ENCODE measurements at regions not wholly inside any gene's neighbourhood (a gene's known extent, or its start where the extent isn't known, plus 50 kb on each side); places are given as distances from the start of the nearest gene placed in this dataset.

DNA sequence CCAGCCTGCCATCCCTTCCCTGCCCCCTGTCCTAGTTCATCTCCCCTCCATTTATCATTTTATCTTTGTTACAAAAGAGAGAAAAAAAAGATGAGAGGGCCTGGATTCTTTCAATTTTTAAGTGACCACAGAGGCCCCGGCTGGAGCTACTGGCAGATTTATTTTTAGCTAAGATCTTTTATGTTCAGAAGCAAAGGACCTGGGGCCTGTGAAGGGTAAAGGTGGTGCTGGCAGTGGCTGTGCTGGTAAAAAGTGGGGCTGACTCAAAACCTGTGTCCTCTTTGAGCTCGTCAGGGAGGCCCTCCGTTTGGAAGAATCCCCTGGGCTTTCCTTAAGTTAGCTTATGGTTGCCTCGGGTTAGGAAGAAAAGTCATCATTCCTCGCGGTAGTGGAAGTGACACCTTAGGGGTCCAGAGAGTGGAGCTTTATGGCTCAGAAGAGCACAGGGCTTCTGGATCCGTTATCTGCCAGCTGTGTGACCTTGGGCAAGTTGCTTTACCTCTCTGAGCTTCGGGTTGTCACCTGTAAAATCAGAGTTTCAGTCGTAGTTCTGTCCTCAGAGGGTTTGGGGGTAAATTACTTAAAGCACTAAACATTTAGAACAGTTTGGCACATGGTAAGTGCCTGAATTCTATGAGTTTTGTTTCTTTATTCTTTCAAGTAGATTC lies 923.8 kb upstream of the EEF2KMT start:
- DNase-seq, result no peak

DNA sequence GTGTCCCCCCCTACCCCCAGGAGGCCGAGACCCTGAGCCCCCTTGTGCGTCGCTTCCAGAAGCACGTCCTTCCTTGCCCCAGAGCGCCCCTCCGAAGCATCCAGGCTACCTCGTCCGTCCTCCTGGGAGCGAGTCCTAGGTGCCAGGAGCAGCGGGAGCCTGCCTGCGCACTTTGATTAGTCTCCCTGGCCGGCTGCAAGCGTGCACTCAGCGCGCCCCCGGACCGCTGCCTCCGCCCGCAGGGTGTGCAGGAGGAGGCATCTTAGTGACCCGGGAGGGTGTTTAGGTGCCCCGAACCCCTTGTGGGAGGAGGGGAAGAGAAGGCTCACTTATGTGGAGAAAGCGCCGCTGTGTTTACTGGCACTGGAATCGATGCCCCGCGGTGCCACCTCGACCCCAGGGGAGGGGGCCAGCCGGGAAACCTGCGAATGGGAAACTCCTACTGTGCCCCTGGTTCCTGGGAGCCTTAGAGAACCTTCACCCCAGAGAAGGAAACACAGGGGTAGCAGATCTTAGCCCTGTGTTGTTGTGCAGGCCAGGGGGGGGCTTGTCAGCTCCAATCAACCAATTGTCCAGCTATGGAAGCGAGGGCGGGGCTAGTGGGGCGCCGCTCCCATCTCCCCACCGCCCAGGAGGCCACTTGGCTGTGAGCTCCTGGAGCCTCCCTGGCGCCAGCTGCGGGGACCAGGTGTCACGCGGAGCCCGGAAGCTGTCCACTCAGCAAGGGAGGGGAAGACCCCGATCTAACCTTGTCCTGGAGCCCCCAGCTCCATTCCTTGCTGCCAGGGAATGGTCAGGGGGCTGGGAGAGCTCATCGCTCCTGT lies 922.8 kb upstream of the EEF2KMT start:
- DNase-seq, result no peak

DNA sequence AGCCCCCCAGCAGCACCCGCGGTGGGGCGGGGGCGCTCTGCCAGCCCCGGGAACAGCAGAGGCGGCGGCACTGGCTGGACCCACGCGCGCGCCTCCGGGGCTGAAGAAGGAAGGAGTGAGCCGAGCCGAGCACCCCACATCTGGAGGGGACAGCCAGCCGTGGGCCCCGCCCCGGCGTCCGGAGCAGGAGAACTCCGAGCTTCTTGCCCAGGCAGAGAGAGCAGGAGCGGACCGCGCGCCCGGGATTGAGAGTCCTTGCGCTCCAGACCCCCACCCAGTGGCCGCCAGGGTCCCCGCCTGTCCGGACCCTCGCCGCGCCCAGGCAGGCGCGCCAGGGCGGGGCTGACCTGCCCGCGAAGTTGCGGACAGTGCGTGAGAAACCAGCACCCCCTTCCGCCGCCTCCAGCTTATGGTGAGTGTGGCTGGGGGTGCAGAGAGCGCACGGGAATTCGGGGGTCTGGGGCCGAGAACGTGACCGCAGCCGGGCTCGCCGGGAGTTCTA lies 921.9 kb upstream of the EEF2KMT start:
- no peak for DNase-seq

DNA sequence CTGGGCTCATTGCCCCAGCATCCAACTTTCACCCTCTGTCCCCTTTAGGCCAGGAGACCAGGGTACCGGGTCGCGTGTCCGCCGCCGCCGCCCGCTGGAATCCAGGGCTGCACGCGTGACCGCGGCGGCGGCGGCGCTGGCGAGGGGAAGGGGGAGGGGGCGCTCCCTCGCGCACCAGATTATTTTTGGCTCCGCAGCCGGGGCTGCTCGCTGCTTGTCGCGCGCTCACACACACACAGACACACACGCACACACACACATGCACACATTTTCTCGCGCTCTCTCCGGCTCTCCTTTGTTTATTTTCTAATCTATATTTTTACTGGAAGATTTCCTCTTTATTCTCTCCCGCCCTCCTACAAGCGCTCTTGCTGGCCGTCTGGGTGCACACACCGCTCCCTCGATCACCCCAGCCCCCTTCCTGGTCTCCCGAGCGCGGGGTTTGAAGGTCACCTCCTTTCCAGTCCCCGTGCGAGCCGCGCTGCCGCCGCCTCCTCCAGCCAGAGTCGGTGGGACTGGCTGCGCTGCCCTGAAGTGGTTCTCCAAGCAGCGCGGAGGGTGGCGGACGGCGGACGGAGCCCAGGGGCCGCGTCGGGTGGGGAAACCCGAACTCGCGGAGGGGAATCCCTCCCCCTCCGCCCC lies 921.4 kb upstream of the EEF2KMT start:
- DNase-seq, result no peak

DNA sequence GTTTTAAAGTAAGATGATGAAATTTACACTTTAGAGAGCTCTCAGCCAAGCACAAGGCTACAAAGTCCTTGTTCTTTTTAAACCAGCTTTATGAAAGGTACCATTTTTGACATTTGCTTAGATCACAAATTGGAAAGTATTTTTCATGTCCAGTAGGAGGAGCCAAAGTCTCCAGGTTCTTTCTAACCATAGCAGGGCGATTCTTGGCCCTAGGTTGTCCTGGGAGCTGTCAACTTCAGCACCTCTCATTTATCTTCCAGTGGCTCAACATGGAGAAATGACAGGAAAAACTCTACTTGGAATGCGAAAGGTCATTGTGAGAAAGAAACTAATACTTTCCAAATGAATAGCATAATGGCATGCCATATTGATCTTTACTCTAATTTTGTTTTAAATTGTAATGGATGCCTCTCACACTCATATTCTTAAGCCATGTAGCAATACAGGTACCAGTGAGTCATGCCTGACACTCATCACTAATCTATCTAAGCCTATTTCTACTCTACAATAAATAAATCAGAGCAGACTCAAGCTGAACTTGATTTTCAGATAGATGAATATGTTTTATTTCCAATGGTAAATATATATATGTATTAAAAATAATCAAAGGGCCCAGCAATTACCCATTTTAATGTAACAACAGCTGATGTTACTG lies 919.1 kb upstream of the EEF2KMT start:
- no peak for DNase-seq

DNA sequence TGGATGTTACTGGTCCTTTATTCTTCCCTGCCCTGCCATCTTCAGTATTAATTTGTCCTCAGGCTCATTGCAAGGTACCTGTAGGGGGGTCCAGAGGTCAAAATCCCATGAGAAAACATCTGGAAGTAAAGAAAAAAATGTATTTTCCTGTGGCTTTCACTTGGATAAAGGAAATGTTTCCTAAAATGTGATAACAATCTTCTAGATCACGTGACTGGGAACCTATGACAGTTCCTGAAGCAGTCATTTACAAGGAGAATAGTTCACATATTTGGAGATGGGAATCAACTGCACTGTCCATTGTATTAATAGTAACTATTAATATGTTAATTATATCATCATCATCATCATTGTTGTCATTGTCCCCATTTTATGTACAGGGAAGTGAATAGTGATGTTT lies 915.1 kb upstream of the EEF2KMT start:
- DNase-seq, result no peak

DNA sequence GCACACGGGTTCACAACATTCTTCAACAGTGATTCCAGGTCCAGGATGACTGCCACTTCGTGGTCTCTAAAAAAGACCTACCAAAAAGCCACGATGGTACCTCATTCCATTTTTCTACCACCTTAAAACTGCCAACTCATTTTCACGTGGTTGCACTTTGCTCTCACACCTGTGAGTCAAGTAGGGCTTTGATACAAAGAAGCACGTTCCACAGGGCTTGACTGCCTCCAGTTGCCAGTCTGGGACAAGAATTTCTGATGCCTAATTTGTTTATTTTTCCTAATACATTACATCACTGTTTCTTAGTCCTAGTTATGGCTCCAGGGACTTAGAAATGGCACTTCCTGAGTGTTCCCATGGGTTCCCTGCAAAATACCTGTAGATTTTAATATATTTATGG lies 911.6 kb upstream of the EEF2KMT start:
- DNase-seq, result no peak

DNA sequence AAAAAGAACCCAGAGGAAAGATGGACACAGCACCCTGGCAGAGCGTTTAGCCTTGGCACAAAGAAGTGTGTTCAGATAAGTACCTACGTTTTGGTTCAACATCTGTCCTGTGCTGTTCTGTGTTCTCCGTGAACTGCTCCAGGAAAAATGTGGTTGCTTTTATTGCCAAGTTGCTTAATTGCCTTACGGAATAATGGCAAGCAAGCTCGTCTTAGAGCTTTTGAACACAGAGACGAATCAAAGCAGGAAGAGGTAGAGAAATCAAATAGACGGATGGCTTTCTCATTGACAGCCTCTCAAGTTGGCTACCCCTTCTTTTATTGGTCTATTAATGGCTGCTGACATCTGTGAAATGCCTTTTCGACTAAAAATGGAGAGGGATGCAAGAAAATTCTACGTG lies 911.1 kb upstream of the EEF2KMT start:
- no peak for DNase-seq

DNA sequence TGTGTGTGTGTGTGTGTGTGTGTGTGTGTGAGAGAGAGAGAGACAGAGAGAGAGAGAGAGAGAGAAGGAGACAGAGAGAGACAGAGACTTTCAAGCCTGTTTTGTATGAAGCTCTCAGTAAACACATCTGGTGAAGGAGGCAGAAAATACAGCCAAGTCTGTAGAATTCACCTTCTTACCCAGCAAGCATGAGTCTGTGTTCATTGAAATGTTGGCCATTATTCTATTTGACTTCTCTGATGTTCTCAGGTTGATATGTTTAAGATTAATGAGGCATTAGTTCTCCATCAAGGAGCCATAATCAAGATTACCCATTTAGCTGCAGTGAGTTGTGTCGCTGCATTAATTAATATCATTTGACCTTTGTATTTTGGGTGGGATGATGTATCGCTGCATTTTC lies 895.8 kb upstream of the EEF2KMT start:
- no peak for DNase-seq

DNA sequence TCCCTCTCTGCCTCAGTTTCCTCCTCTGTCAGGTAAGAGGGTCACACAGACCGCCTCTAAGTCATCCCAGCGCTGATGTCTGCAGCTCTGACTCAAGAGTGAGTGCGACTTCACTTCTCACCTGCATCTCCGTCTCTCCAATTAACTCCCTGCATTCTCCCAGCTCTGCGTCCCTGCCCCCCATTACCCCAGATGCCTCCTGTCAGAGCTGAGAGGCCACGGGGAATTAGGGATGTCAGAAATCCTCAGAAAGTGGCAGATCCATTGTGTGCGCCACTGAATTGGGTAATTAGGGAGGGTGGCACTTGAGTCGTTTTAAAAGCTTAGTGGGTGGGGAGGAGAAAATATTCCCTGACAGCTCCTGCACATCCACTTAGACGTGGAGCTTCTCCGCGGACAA lies 885.4 kb upstream of the EEF2KMT start:
- no peak for DNase-seq

DNA sequence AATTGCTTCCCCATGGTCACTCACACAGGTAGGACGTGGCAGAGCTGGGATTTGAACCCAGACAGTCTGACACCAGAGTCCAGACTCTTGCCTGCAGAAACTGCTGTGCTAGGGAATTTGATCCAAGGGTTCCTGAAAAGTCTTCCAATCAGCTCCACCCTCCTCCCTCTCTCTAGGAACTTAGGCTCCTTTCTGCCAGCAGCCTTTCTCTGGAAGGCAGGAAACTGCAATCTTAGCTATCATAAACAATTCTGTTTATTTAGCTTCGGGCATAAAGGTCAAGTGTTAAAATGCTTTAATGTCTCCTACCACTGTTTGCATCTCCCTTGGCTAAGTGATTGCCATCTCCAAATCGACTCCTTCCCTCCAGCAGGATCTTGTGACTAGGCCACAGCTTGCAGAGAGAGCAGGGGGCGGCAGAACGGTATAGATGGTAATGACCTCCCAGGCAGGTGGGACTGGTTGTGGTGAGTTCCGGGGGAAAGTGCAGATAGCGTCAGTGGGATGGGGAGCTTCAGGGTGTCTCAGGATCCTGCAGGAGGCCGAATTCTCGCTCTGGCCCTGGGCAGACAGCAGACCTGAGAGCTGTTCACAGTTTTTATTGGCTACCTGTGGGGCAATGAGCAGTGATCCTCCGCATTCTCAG lies 882.4 kb upstream of the EEF2KMT start:
- DNase-seq, result no peak

DNA sequence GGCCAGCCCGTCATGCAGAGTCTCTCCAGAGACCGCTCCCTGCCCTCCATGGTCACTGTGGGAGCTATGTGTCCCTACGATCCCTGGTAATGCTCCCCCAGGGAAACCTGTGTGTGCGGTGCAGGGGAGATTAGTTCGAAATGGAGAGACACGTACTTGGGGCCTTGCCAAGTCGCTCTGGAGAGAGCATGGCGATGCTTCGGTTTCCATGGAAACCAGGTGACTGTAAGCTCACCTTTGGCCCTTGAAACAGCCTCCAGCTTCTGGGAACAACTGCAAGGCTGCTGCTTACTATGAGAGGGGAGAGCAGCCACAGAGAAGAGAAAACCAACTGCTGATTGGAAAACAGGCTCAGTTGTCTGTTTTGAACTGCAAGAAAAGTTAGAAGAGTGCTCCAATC lies 879.7 kb upstream of the EEF2KMT start:
- no peak for DNase-seq

DNA sequence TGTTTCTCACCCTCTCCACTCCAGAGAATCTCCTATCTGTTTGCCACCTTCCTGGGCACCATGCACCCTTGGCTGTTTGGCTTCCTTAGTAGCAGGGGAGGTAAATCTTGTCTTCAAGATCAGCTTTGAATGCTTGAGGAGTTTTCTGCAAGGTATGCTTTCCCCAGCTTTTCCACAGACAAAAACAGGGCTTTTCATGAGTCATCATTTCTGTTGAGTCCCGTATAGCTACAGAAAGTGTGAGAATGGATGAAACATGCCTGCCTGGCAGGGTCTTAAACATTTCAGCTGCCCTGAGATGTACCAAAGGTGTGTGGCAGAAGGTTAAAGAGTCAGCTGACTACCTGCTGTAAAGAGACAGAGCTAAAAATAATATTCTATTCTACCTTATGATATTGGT lies 875.2 kb upstream of the EEF2KMT start:
- DNase-seq, result no peak

DNA sequence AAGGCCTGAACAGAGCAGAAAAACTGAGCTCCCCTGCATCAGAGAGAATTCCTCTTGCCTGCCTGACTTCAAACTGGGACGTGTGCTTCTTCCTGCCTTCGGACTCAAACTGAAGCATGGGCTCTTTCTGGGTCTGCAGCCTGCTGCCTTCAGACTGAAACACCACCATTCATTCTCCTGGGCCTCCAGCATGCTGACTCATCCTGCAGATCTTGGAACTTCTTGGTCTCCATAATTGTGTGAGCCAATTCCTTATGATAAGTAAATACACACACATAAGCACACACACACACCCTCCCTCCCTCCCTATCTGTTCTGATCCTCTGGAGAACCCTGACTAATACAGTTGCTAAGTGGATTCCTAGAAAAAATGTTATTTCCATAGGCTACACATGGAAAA lies 874.3 kb upstream of the EEF2KMT start:
- no peak for DNase-seq

DNA sequence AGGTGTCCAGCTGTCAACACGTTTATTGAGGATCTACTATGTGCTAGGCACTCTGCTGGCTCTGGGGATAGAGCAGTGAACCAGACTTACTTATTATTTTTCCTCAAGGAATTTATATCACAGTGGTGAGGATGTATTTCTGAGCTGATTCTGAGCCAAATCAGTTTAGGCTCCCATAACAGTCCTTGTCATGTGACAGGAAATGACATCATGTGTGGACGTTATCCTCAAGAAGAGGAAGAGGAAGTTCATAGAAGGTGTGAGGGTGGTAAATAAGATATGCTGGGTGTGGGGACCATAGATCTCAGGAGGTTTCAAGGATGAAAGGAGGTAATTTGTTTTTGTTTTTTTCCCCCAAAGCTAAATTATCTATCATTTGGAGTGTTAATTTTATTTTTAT lies 873.5 kb upstream of the EEF2KMT start:
- DNase-seq, result no peak

DNA sequence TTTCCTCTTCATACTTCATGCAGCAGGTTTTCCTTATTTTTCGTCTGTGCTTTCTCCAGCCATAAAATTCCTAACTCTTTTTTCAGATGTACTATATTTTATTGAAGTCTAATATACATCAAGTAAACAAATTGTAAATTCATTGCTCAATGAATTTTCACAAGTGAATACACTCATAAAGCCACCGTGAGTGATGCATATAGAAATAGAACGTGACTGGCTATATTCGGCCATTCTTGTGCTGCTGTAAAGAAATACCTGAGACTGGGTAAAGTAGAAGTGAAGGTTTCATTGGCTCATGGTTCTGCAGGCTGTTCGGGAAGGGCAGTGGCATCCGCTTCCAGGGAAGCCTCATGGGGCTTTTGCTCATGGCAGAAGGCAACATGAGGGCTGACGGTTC lies 868.4 kb upstream of the EEF2KMT start:
- DNase-seq, result no peak

DNA sequence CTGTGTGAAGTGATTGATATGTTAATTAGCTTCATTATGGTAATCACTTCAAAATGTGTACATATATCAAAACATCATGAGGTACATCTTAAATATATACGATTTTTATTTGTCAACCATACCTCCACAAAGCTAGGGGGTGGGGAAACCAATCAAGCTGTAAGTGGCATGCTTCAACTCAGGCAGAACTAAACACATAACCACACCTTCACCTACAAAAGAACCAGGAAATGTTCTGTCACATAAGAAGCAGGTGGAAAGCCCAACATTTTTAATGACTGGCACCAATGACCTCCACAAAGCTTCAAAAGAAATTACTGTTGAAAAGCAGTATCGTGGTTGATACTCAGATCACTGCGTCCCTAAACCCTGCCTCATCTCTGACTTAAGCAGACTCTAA lies 867.7 kb upstream of the EEF2KMT start:
- DNase-seq, result no peak

DNA sequence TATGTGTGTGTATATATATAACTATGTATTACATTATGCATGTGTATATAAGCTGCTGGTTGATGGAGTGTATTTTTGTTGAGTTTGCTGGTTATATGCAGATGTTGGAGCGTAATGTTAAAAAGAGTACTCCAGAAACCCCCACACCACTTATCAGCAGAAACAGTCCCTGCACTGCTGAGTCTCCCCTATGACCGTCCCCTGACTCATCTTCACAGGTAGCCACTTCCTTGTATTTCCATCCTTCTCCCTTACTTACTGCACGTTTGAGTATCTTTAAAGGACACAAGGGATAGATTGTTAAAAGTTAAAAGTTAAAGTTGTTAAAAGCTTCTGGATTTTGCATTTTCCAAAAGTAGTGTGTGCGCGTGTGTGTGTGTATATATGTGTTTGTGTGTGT lies 853.9 kb upstream of the EEF2KMT start:
- no peak for DNase-seq

DNA sequence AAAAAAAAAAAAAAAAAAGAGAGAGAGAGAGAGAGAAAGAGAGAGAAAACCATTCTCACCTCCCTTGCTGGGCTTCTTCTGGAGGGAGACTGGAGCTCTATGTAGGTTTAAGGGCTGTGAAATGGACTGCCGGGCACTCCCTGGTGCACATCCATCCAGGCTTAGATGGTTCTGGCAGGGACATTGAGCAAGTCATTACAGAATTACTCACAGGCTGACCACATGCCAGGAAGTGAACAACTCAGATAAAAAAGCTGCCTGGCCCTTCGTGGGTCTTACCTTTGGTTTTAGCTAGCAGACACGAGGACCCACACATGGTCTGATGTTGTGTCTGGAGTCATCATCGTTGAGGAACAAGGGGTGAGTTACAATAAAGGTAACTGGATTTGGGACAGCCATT lies 847.4 kb upstream of the EEF2KMT start:
- DNase-seq, result no peak

DNA sequence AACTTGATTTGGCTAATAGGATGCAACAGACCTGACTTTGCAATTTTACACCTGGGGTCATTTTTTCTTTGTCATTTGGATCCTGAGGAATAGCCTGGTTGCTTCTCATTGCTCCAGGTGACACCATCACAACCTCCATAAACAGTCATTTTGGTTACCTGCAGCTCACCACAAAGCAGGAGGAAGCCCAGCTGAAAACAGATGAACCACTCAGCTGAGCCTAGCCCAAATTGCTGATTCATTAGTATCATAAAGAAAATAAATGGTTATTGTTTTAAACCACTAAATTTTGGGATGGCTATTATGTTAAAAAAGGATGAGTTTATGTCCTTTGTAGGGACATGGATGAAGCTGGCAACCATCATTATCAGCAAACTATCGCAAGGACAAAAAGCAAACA lies 841.0 kb upstream of the EEF2KMT start:
- DNase-seq, result no peak

DNA sequence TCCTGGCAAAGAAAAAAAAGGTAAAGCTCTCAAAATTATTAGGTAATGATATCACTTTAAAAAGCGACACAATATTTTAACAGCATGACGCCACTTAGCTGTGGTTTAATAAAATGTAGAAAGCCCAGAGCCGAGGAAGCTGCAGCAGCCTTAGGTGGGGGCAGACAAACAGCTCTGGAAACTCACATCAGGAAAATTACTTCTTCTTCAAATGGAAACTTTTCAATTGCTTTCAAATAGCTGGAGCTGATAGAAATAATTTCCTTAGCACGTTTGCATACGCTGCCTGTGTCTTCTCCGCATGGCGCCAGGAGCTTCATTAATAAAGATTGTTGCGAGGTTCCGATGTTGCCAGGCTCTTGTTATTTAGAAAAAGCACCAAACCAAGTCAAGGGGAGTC lies 835.3 kb upstream of the EEF2KMT start:
- DNase-seq, result no peak

DNA sequence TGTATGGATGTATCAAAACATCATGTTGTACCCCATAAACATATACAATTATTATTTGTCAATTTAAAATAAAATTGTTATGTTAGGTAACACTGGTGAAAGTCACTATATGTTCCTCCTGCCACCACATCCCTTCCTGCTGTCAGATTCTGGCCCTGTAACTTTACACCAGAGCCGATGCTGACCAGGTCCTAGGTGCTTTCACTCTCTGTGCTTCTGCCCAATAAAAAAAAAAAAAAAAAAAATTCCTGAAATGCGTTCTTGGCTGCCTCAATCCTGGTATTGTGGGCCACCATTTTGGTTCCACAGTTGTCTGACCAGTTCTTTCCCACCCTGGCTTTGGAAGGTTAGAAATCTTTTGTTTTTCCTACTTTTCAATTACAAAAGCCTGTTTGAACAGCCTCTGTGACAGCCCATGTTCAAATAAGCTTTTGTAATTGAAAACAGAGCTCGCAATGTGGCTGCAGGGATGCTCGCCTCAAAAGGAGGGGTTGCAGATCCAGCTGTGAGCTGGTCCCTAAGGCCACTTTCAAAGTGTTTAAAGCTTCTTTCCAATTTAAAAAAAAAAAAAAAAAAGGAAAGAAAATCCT lies 831.0 kb upstream of the EEF2KMT start:
- DNase-seq, result no peak

DNA sequence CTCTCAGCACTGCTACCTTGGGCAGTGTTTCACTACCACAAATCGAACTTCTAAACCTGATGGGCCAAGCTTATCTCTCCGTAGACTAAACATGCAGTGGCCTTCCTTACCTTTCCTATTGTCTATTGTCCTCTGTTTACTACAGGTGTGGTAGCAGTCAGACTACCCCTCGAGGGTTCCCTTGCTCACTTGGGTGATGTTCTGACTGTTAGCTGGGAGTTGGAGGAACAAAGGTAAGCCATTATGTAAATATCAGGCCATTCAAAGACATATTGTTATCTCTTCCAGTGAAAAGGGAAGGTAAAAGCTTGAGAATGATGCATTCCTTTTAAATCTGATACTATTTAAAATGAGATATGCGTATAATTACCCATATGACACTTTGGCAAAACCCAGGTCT lies 828.3 kb upstream of the EEF2KMT start:
- DNase-seq, result no peak
